GM12878 (cell line): ENCODE measurements at regions not wholly inside any gene's neighbourhood (a gene's known extent, or its start where the extent isn't known, plus 50 kb on each side); places are given as distances from the start of the nearest gene placed in this dataset.

Experiments used
- ATAC-seq: fragments of 200-7000 bp; cut with Tn5 transposase; 3 replicates; pipeline ENCODE4 v1.9.1; 2020; ENCODE audit warnings: mild to moderate bottlenecking, moderate library complexity
- BruUV-seq: library from RNA; stranded (reverse); fragments of 400-500 nt; replicated peaks from 2 replicates; lab custom pipeline; 2021; lab: Mats Ljungman, UMichigan
- CTCF ChIA-PET: fragments of 300-600 bp; sonication (Branson Sonifier 250); formaldehyde crosslinking; extraction: SDS; loops from one replicate; lab custom pipeline; 2021; ENCODE audit warnings: inconsistent platforms; lab: Yijun Ruan, JAX
- POLR2A ChIA-PET: fragments of 350-600 bp; formaldehyde crosslinking; extraction: SDS; loops from one replicate; lab custom pipeline; 2021; ENCODE audit warnings: inconsistent platforms; lab: Charles Lee
- RAD21 ChIA-PET: fragments of 300-600 bp; sonication (Branson Sonifier 250); formaldehyde crosslinking; loops from one replicate; lab custom pipeline; 2023; ENCODE audit warnings: antibody characterized with exemption; ENCODE audit not compliant: unreplicated experiment; lab: Charles Lee
- SMC1A ChIA-PET: fragments of 300-600 bp; sonication (Branson Sonifier 250); formaldehyde crosslinking; loops from one replicate; lab custom pipeline; 2023; ENCODE audit not compliant: unreplicated experiment, uncharacterized antibody; lab: Charles Lee
- DNase-seq: peaks from one replicate; pipeline ENCODE4 v3.0.0-alpha.2; 2011; ENCODE audit warnings: low read depth, low spot score
- FAIRE-seq: peaks from 3 replicates; lab custom pipeline; 2011; peaks lifted over from hg19 to GRCh38; lab: Jason Lieb, UNC
- H2AFZ ChIP-seq: 2 replicates; pipeline ENCODE4 v1.6.0; 2011; ENCODE audit warnings: low read depth, low read length, control low read depth; ENCODE audit not compliant: control insufficient read depth
- H3K27ac ChIP-seq: 2 replicates; pipeline ENCODE4 v1.5.1; 2011; ENCODE audit warnings: control low read depth; ENCODE audit not compliant: control insufficient read depth, insufficient read depth
- H3K27me3 ChIP-seq, 2 experiments: replicated peaks in 1 of 2; 2 replicates each; pipeline versions ENCODE4 v1.6.0 to v1.6.1; 2011; ENCODE audit warnings: low read length in 1 of 2; ENCODE audit not compliant: control insufficient read depth in 2 of 2, insufficient read depth in 2 of 2
- H3K36me3 ChIP-seq, 2 experiments: 2 replicates each; pipeline ENCODE4 v1.5.1; 2011; ENCODE audit warnings: low read length in 1 of 2; ENCODE audit not compliant: control insufficient read depth in 2 of 2, insufficient read depth in 2 of 2
- H3K4me1 ChIP-seq: 2 replicates; pipeline ENCODE4 v1.6.1; 2011; ENCODE audit warnings: mild to moderate bottlenecking, low read length, moderate library complexity, mixed read lengths; ENCODE audit not compliant: control insufficient read depth, insufficient read depth
- H3K4me2 ChIP-seq: 2 replicates; pipeline ENCODE4 v1.6.0; 2011; ENCODE audit warnings: control low read depth; ENCODE audit not compliant: control insufficient read depth, insufficient read depth
- H3K4me3 ChIP-seq: fragments of 200-600 bp; sonication (generic); 2 replicates; pipeline ENCODE4 v1.5.1; 2016
- H3K79me2 ChIP-seq: 2 replicates; pipeline ENCODE4 v1.6.0; 2011; ENCODE audit warnings: low read length; ENCODE audit not compliant: control insufficient read depth, insufficient read depth
- H3K9ac ChIP-seq: 2 replicates; pipeline ENCODE4 v1.8.0; 2011; ENCODE audit warnings: low read length, control low read depth, mixed read lengths; ENCODE audit not compliant: control insufficient read depth, insufficient read depth
- H3K9me3 ChIP-seq: replicated peaks from 3 replicates; pipeline ENCODE4 v1.5.1; 2011; ENCODE audit warnings: mild to moderate bottlenecking, low read length; ENCODE audit not compliant: control insufficient read depth, insufficient read depth
- H4K20me1 ChIP-seq: 2 replicates; pipeline ENCODE4 v1.6.0; 2011; ENCODE audit not compliant: control insufficient read depth, insufficient read depth
- E2F4 ChIP-seq: IDR thresholded peaks from 2 replicates; pipeline ENCODE4 v1.6.1; 2012; ENCODE audit warnings: low read depth, low read length, improper control_type of control experiment
- IKZF1 ChIP-seq: fragments of 450-650 bp; conservative IDR thresholded peaks from 2 replicates; pipeline ENCODE4 v1.6.1; 2017; ENCODE audit warnings: antibody characterized with exemption, mild to moderate bottlenecking
- IKZF2 ChIP-seq, 2 experiments: fragments of 450-650 bp; IDR thresholded peaks; 2 replicates each; pipeline ENCODE4 v1.6.1; 2017; ENCODE audit warnings: mild to moderate bottlenecking in 2 of 2, moderate library complexity in 2 of 2
- IRF5 ChIP-seq: fragments of 450-650 bp; IDR thresholded peaks from 2 replicates; pipeline ENCODE4 v1.6.1; 2017; ENCODE audit warnings: borderline replicate concordance
- JUNB ChIP-seq: IDR thresholded peaks from 2 replicates; pipeline ENCODE4 v1.6.1; 2016; ENCODE audit warnings: antibody characterized with exemption, mild to moderate bottlenecking
- MEF2A ChIP-seq: IDR thresholded peaks from 2 replicates; pipeline ENCODE4 v1.6.1; 2011; ENCODE audit warnings: low read depth, mild to moderate bottlenecking, low read length, moderate library complexity; ENCODE audit not compliant: insufficient read depth
- MTA3 ChIP-seq: IDR thresholded peaks from 2 replicates; pipeline ENCODE4 v1.6.1; 2012; ENCODE audit warnings: low read length, inconsistent platforms, borderline replicate concordance
- RCOR1 ChIP-seq: conservative IDR thresholded peaks from 2 replicates; pipeline ENCODE4 v1.6.1; 2012; ENCODE audit warnings: low read depth, low read length, improper control_type of control experiment
- SIN3A ChIP-seq: IDR thresholded peaks from 2 replicates; pipeline ENCODE4 v1.6.1; 2012; ENCODE audit warnings: low read depth, low read length, improper control_type of control experiment
- SMARCA5 ChIP-seq: fragments of 450-650 bp; IDR thresholded peaks from 2 replicates; pipeline ENCODE4 v1.6.1; 2017; ENCODE audit warnings: mild to moderate bottlenecking
- SMC3 ChIP-seq: IDR thresholded peaks from 2 replicates; pipeline ENCODE4 v1.6.1; 2011; ENCODE audit warnings: low read length, improper control_type of control experiment, borderline replicate concordance
- SP1 ChIP-seq: IDR thresholded peaks from one replicate; pipeline ENCODE4 v1.6.1; 2011; ENCODE audit warnings: low read depth, low read length
- SPI1 ChIP-seq: IDR thresholded peaks from 2 replicates; pipeline ENCODE4 v1.6.1; 2011; ENCODE audit warnings: low read depth, mild to moderate bottlenecking, low read length, moderate library complexity, borderline replicate concordance; ENCODE audit not compliant: insufficient read depth
- STAT3 ChIP-seq: IDR thresholded peaks from 2 replicates; pipeline ENCODE4 v1.6.1; 2011; ENCODE audit warnings: low read depth, low read length, improper control_type of control experiment
- TCF3 ChIP-seq: IDR thresholded peaks from 2 replicates; pipeline ENCODE4 v1.6.1; 2012; ENCODE audit warnings: low read depth, mild to moderate bottlenecking, low read length, borderline replicate concordance; ENCODE audit not compliant: insufficient read depth
- USF1 ChIP-seq: IDR thresholded peaks from 2 replicates; pipeline ENCODE4 v1.6.1; 2011; ENCODE audit warnings: borderline replicate concordance, low read depth, mild to moderate bottlenecking, moderate library complexity, mixed read lengths, low read length; ENCODE audit not compliant: insufficient read depth; ENCODE audit errors: extremely low read length
- WGBS: methylation state at CpG from one replicate; pipeline ENCODE4 v1.1.6; 2016; ENCODE audit warnings: low lambda C conversion rate; ENCODE audit not compliant: insufficient replicate concordance, insufficient coverage; ENCODE audit errors: missing lambda C conversion rate; 5-methylcytosine and 5-hydroxymethylcytosine counted together
- in situ Hi-C: fragments of 300-500 bp; cut with MboI; formaldehyde crosslinking; loops from 9 replicates; pipeline ENCODE4 v1.14.3; 2018; ENCODE audit warnings: mixed read lengths
- intact Hi-C: fragments of 100-400 bp; cut with micrococcal nuclease; formaldehyde crosslinking; loops from one replicate; pipeline ENCODE4 v1.14.2; 2022; ENCODE audit not compliant: unreplicated experiment
- TF ChIP-seq, protein P1 (sequence below): fragments of 450-650 bp; formaldehyde crosslinking; IDR thresholded peaks from 2 replicates; pipeline ENCODE4 v1.4.0; 2022; ENCODE audit warnings: mild to moderate bottlenecking, moderate library complexity

DNA sequence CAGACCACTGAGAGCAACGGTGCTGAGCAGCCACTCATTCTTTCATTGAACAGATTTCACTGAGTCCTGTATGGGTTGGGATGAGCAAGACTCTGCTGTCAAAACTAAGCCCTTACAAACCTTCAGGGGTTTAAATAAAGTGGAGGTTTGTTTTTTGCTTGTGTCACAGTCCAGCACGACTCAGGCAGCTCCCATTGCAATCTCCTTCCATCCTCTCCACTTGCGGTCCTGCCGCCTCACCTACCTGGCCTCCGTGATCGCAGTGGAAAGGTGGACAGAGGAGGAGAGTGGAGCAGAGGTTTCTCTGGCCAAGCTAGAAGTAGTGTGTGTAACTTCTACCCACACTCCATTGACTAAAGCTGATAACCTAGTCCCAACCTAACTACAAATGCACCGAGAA, 332.2 kb downstream of the ZNF516 start:
- in situ Hi-C loops (no loop called here), intact Hi-C loops (no loop called here)
- TF ChIP-seq IKZF2 (IDR thresholded peaks at IDR 0.05) (no peak), TCF3 (no peak), STAT3 (no peak), SPI1 (no peak), JUNB (no peak), MTA3 (no peak), SP1 (no peak), SMARCA5 (no peak), SMC3 (no peak), IRF5 (no peak), SIN3A (no peak), IKZF1 (no peak), RCOR1 (no peak), USF1 (no peak), E2F4 (no peak), MEF2A (no peak)
- TF ChIP-seq, protein P1, sequence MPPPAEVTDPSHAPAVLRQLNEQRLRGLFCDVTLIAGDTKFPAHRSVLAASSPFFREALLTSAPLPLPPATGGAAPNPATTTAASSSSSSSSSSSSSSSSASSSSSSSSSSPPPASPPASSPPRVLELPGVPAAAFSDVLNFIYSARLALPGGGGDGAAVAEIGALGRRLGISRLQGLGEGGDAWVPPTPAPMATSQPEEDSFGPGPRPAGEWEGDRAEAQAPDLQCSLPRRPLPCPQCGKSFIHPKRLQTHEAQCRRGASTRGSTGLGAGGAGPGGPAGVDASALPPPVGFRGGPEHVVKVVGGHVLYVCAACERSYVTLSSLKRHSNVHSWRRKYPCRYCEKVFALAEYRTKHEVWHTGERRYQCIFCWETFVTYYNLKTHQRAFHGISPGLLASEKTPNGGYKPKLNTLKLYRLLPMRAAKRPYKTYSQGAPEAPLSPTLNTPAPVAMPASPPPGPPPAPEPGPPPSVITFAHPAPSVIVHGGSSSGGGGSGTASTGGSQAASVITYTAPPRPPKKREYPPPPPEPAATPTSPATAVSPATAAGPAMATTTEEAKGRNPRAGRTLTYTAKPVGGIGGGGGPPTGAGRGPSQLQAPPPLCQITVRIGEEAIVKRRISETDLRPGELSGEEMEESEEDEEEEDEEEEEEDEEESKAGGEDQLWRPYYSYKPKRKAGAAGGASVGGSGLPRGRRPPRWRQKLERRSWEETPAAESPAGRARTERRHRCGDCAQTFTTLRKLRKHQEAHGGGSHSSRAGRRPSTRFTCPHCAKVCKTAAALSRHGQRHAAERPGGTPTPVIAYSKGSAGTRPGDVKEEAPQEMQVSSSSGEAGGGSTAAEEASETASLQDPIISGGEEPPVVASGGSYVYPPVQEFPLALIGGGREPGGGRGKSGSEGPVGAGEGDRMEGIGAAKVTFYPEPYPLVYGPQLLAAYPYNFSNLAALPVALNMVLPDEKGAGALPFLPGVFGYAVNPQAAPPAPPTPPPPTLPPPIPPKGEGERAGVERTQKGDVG (CRISPR knock-in tag) = no peak
- no TSS peak for BruUV-seq
- H3K27me3 ChIP-seq = no peaks in the 10 kb centered on the region; a peak in 1 of 4 replicates
- no peaks in the 10 kb centered on the region for H3K36me3 ChIP-seq
- RAD21 ChIA-PET = no interaction called here
- H3K79me2 ChIP-seq = no peaks in the 10 kb centered on the region
- H3K4me2 ChIP-seq = no peak overlapping the region
- SMC1A ChIA-PET = no interaction called here
- H4K20me1 ChIP-seq = no peaks in the 10 kb centered on the region
- H3K9ac ChIP-seq = no peak overlapping the region
- no peak overlapping the region for H2AFZ ChIP-seq
- POLR2A ChIA-PET = no interaction called here
- CTCF ChIA-PET = no interaction called here
- whole genome bisulfite sequencing = 43% methylated on average over 7 of the region's 7 CpGs
- H3K9me3 ChIP-seq = no peaks in the 10 kb centered on the region
- no peaks in the 10 kb centered on the region for H3K4me1 ChIP-seq
- no peak for DNase-seq
- no peak for FAIRE-seq
- no peak overlapping the region for H3K4me3 ChIP-seq
- H3K27ac ChIP-seq = no peak overlapping the region
- no peak for ATAC-seq
